Breast epithelium (tissue), 3 donors: ENCODE measurements at regions not wholly inside any gene's neighbourhood (a gene's known extent, or its start where the extent isn't known, plus 50 kb on each side); places are given as distances from the start of the nearest gene placed in this dataset.

Source experiments
- POLR2A ChIP-seq: fragments of 450-650 bp; IDR thresholded peaks from one replicate; pipeline ENCODE4 v1.6.1; 2016; ENCODE audit warnings: antibody characterized with exemption, mild to moderate bottlenecking, moderate library complexity
- POLR2AphosphoS5 ChIP-seq, 3 donors: sonication (generic); formaldehyde crosslinking; IDR thresholded peaks; one replicate each; pipeline ENCODE4 v1.6.1; 2017; ENCODE audit warnings: antibody characterized with exemption in 3 of 3
- TF ChIP-seq, protein P1 (sequence below), 3 donors: fragments of 450-650 bp; IDR thresholded peaks; one replicate each; pipeline ENCODE4 v1.5.1; 2016 to 2017; ENCODE audit warnings: antibody characterized with exemption in 3 of 3, mild to moderate bottlenecking in 3 of 3, moderate library complexity in 3 of 3

DNA sequence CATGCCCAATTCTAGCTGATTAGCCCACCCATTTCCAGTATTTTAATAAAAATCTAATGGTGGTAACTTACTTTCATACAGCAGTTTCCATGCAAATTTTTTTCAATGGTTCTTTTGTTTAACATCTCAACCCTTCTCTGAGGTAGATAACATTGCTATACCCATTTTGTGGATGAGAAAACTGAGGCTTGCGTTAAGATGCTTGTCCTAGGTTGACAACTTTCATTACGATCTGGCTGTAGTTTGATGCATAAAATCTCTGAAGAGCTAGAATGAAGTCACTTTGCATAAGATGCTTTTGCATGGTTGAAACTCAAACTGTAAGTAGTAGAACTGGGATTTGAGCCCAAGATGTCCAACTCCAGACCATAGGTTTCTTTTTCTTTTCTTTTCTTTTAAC is 309.5 kb upstream of the PODXL start:
- TF ChIP-seq, protein P1, sequence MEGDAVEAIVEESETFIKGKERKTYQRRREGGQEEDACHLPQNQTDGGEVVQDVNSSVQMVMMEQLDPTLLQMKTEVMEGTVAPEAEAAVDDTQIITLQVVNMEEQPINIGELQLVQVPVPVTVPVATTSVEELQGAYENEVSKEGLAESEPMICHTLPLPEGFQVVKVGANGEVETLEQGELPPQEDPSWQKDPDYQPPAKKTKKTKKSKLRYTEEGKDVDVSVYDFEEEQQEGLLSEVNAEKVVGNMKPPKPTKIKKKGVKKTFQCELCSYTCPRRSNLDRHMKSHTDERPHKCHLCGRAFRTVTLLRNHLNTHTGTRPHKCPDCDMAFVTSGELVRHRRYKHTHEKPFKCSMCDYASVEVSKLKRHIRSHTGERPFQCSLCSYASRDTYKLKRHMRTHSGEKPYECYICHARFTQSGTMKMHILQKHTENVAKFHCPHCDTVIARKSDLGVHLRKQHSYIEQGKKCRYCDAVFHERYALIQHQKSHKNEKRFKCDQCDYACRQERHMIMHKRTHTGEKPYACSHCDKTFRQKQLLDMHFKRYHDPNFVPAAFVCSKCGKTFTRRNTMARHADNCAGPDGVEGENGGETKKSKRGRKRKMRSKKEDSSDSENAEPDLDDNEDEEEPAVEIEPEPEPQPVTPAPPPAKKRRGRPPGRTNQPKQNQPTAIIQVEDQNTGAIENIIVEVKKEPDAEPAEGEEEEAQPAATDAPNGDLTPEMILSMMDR (IDR thresholded peaks at IDR 0.05) = no peak
- TF ChIP-seq POLR2AphosphoS5 (IDR thresholded peaks at IDR 0.05) (no peak), POLR2A (no peak)
